ENCODE measurements at regions not wholly inside any gene's neighbourhood (a gene's known extent, or its start where the extent isn't known, plus 50 kb on each side); places are given as distances from the start of the nearest gene placed in this dataset.

GRCh38 chr10:91349381-91349780 is 60.8 kb upstream of the HECTD2 start:
- TF ChIP-seq TAF1 (IDR thresholded peaks at IDR 0.05; ENCODE audit: borderline replicate concordance, insufficient read depth, low read length) (no peak), FOXP2 (optimal IDR thresholded peaks at IDR 0.05; ENCODE audit: borderline replicate concordance, extremely low read depth, extremely low read length, insufficient read depth) (no peak), SIN3A (IDR thresholded peaks at IDR 0.05; ENCODE audit: borderline replicate concordance, insufficient read depth, low read length) (no peak), POLR2AphosphoS5 (IDR thresholded peaks at IDR 0.05; ENCODE audit: low read depth, low read length) (no peak), REST (IDR thresholded peaks at IDR 0.05; ENCODE audit: insufficient read depth in 1 of 2, low read depth in 2 of 2, low read length in 2 of 2) (no peak)

GRCh38 chr10:91350651-91351081 is 59.5 kb upstream of the HECTD2 start:
- no peak for TF ChIP-seq POLR2AphosphoS5 (IDR thresholded peaks at IDR 0.05; ENCODE audit: low read depth, low read length)
- no peak for TF ChIP-seq SIN3A (IDR thresholded peaks at IDR 0.05; ENCODE audit: borderline replicate concordance, insufficient read depth, low read length)
- no peak for TF ChIP-seq FOXP2 (optimal IDR thresholded peaks at IDR 0.05; ENCODE audit: borderline replicate concordance, extremely low read depth, extremely low read length, insufficient read depth)
- TF ChIP-seq TAF1 (IDR thresholded peaks at IDR 0.05; ENCODE audit: borderline replicate concordance, insufficient read depth, low read length): no peak
- TF ChIP-seq REST (IDR thresholded peaks at IDR 0.05; ENCODE audit: insufficient read depth in 1 of 2, low read depth in 2 of 2, low read length in 2 of 2): no peak

GRCh38 chr10:91352760-91353159 is 57.4 kb upstream of the HECTD2 start:
- no peak for TF ChIP-seq FOXP2 (optimal IDR thresholded peaks at IDR 0.05; ENCODE audit: borderline replicate concordance, extremely low read depth, extremely low read length, insufficient read depth)
- TF ChIP-seq REST (IDR thresholded peaks at IDR 0.05; ENCODE audit: insufficient read depth in 1 of 2, low read depth in 2 of 2, low read length in 2 of 2): no peak
- TF ChIP-seq POLR2AphosphoS5 (IDR thresholded peaks at IDR 0.05; ENCODE audit: low read depth, low read length): no peak
- TF ChIP-seq SIN3A (IDR thresholded peaks at IDR 0.05; ENCODE audit: borderline replicate concordance, insufficient read depth, low read length): no peak
- no peak for TF ChIP-seq TAF1 (IDR thresholded peaks at IDR 0.05; ENCODE audit: borderline replicate concordance, insufficient read depth, low read length)

- no peak for TF ChIP-seq SIN3A (IDR thresholded peaks at IDR 0.05; ENCODE audit: borderline replicate concordance, insufficient read depth, low read length)
- TF ChIP-seq FOXP2 (optimal IDR thresholded peaks at IDR 0.05; ENCODE audit: borderline replicate concordance, extremely low read depth, extremely low read length, insufficient read depth): no peak
- no peak for TF ChIP-seq TAF1 (IDR thresholded peaks at IDR 0.05; ENCODE audit: borderline replicate concordance, insufficient read depth, low read length)
- no peak for TF ChIP-seq REST (IDR thresholded peaks at IDR 0.05; ENCODE audit: insufficient read depth in 1 of 2, low read depth in 2 of 2, low read length in 2 of 2)
- TF ChIP-seq POLR2AphosphoS5 (IDR thresholded peaks at IDR 0.05; ENCODE audit: low read depth, low read length): no peak
Measured at GRCh38 chr10:91354166-91355075, 55.7 kb upstream of the HECTD2 start.

Data from PFSK-1 (cell line).